AG09309 (cell line): ENCODE measurements at regions not wholly inside any gene's neighbourhood (a gene's known extent, or its start where the extent isn't known, plus 50 kb on each side); places are given as distances from the start of the nearest gene placed in this dataset.

ENCODE experiments used
- DNase-seq: peaks from one replicate; pipeline ENCODE4 v3.0.0-alpha.2; 2010; ENCODE audit warnings: low read depth
- H3K4me3 ChIP-seq: 2 replicates; pipeline ENCODE4 v1.5.1; 2011; ENCODE audit warnings: mild to moderate bottlenecking, low read depth, low read length, moderate library complexity; ENCODE audit not compliant: control insufficient read depth
- TF ChIP-seq, protein P1 (sequence below): IDR thresholded peaks from 2 replicates; pipeline ENCODE4 v1.5.1; 2011; ENCODE audit warnings: mild to moderate bottlenecking, low read depth, low read length, inconsistent platforms; ENCODE audit not compliant: insufficient read depth, control insufficient read depth; ENCODE audit errors: missing control alignments

DNA sequence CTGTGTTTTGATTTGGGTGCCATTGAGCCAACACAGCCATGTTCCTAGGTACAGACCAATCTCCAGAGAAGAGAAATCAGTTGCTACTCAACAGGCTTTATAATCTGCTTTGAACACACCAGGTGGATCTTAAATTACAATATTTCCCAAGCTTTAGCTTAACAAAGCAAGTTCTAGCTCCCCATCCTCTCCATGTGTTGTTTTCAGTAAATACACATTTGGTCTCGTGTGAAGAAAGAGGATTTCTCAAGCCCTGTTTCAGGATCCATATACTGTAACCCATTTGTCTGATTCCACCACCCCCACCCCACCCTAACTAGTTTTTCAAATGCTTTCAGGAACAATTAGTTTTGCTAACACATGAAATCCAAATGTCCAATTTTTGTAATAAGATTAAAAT is 109.6 kb upstream of the NIPBL start:
- TF ChIP-seq, protein P1, sequence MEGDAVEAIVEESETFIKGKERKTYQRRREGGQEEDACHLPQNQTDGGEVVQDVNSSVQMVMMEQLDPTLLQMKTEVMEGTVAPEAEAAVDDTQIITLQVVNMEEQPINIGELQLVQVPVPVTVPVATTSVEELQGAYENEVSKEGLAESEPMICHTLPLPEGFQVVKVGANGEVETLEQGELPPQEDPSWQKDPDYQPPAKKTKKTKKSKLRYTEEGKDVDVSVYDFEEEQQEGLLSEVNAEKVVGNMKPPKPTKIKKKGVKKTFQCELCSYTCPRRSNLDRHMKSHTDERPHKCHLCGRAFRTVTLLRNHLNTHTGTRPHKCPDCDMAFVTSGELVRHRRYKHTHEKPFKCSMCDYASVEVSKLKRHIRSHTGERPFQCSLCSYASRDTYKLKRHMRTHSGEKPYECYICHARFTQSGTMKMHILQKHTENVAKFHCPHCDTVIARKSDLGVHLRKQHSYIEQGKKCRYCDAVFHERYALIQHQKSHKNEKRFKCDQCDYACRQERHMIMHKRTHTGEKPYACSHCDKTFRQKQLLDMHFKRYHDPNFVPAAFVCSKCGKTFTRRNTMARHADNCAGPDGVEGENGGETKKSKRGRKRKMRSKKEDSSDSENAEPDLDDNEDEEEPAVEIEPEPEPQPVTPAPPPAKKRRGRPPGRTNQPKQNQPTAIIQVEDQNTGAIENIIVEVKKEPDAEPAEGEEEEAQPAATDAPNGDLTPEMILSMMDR, result no peak
- H3K4me3 ChIP-seq, result no peak overlapping the region
- DNase-seq, result no peak

GRCh38 chr5:36768450-36768849 is 108.1 kb upstream of the NIPBL start:
- DNase-seq, result no peak
- TF ChIP-seq, protein P1, result no peak
- no peak overlapping the region for H3K4me3 ChIP-seq

GRCh38 chr5:36769129-36769770 is 107.3 kb upstream of the NIPBL start:
- TF ChIP-seq, protein P1, result no peak
- no peak for DNase-seq
- H3K4me3 ChIP-seq, result no peak overlapping the region

- TF ChIP-seq, protein P1, result no peak
- H3K4me3 ChIP-seq, result no peak overlapping the region
- no peak for DNase-seq
Observed at GRCh38 chr5:36770125-36770524, 106.4 kb upstream of the NIPBL start.

- DNase-seq, result no peak
- H3K4me3 ChIP-seq, result no peak overlapping the region
- TF ChIP-seq, protein P1, result no peak
Observed at GRCh38 chr5:36772276-36773140, 104.1 kb upstream of the NIPBL start.

GRCh38 chr5:36777105-36777757 is 99.3 kb upstream of the NIPBL start:
- DNase-seq, result no peak
- H3K4me3 ChIP-seq, result no peak overlapping the region
- TF ChIP-seq, protein P1, result peak; percentile 39
